ENCODE measurements at regions not wholly inside any gene's neighbourhood (a gene's known extent, or its start where the extent isn't known, plus 50 kb on each side); places are given as distances from the start of the nearest gene placed in this dataset.

GRCh38 chr2:236687296-236687965 is 117.8 kb downstream of the ACKR3 start:
- TF ChIP-seq POLR2AphosphoS5 (IDR thresholded peaks at IDR 0.05), result no peak
- TF ChIP-seq EP300 (IDR thresholded peaks at IDR 0.05), result no peak
- TF ChIP-seq CTCF (IDR thresholded peaks at IDR 0.05), result no peak
